ENCODE measurements at regions not wholly inside any gene's neighbourhood (a gene's known extent, or its start where the extent isn't known, plus 50 kb on each side); places are given as distances from the start of the nearest gene placed in this dataset.
A peak's percentile ranks its signal among the peaks of the same experiment; 100 is the strongest.

GRCh38 chr20:50301165-50301564 lies 110.5 kb downstream of the CEBPB start:
- DNase-seq (ENCODE audit: low spot score) = no peak

GRCh38 chr20:50301712-50302111 lies 111.1 kb downstream of the CEBPB start:
- DNase-seq (ENCODE audit: low spot score) = no peak

GRCh38 chr20:50302341-50303057 lies 111.9 kb downstream of the CEBPB start:
- DNase-seq (ENCODE audit: low spot score) = peak; percentile 54

- DNase-seq (ENCODE audit: low spot score) = peak; percentile 74
Observed at GRCh38 chr20:50303573-50304500, 113.2 kb downstream of the CEBPB start.

GRCh38 chr20:50304501-50304856 lies 113.8 kb downstream of the CEBPB start:
- peak; percentile 92 for DNase-seq (ENCODE audit: low spot score)

- DNase-seq (ENCODE audit: low spot score) = peak; percentile 95
Observed at GRCh38 chr20:50304923-50305635, 114.4 kb downstream of the CEBPB start.

GRCh38 chr20:50305636-50306477 lies 115.2 kb downstream of the CEBPB start:
- no peak for DNase-seq (ENCODE audit: low spot score)

GRCh38 chr20:50306478-50307423 lies 116.1 kb downstream of the CEBPB start:
- DNase-seq (ENCODE audit: low spot score) = no peak

- no peak for DNase-seq (ENCODE audit: low spot score)
Observed at GRCh38 chr20:50308166-50308512, 117.5 kb downstream of the CEBPB start.

- DNase-seq (ENCODE audit: low spot score) = peak; percentile 96
Observed at GRCh38 chr20:50308513-50309279, 118.1 kb downstream of the CEBPB start.

GRCh38 chr20:50309280-50309763 lies 118.7 kb downstream of the CEBPB start:
- no peak for DNase-seq (ENCODE audit: low spot score)

- DNase-seq (ENCODE audit: low spot score) = no peak
Observed at GRCh38 chr20:50309764-50310672, 119.4 kb downstream of the CEBPB start.

GRCh38 chr20:50310673-50311051 lies 120.0 kb downstream of the CEBPB start:
- no peak for DNase-seq (ENCODE audit: low spot score)

- DNase-seq (ENCODE audit: low spot score) = no peak
Observed at GRCh38 chr20:50311308-50312001, 120.8 kb downstream of the CEBPB start.

GRCh38 chr20:50312002-50312681 lies 121.5 kb downstream of the CEBPB start:
- no peak for DNase-seq (ENCODE audit: low spot score)

GRCh38 chr20:50312682-50313521 lies 122.3 kb downstream of the CEBPB start:
- DNase-seq (ENCODE audit: low spot score) = peak; percentile 85

- DNase-seq (ENCODE audit: low spot score) = no peak
Observed at GRCh38 chr20:50313522-50313820, 122.8 kb downstream of the CEBPB start.

Data from GM03348 (cell line).